ENCODE measurements at regions not wholly inside any gene's neighbourhood (a gene's known extent, or its start where the extent isn't known, plus 50 kb on each side); places are given as distances from the start of the nearest gene placed in this dataset.

- Histone ChIP-seq H3K27me3 (ENCODE audit: control insufficient read depth, insufficient read depth, low read length) (no peaks in the 10 kb centered on the region), H3K27ac (ENCODE audit: low read depth, low read length) (no peak overlapping the region), H3K4me1 (ENCODE audit: control insufficient read depth, insufficient read depth, low read length) (peaks cover 6% of the 10 kb centered on the region), H3K9me3 (ENCODE audit: control insufficient read depth, insufficient read depth, low read length) (no peaks in the 10 kb centered on the region), H3K4me3 (ENCODE audit: low read depth, low read length) (no peak overlapping the region), H3K36me3 (ENCODE audit: control insufficient read depth, insufficient read depth, low read length) (no peaks in the 10 kb centered on the region)
- 65% methylated on average over 5 of the region's 11 CpGs for WGBS (ENCODE audit: insufficient coverage)
- peak in 1 of 6 donors; percentile 65 for DNase-seq (ENCODE audit: low read depth in 4 of 6, low spot score in 6 of 6)
Measured at GRCh38 chr6:14540810-14541540, 423.4 kb downstream of the CD83 start.

- Histone ChIP-seq H3K9me3 (ENCODE audit: control insufficient read depth, insufficient read depth, low read length) (no peaks in the 10 kb centered on the region), H3K36me3 (ENCODE audit: control insufficient read depth, insufficient read depth, low read length) (no peaks in the 10 kb centered on the region), H3K27me3 (ENCODE audit: control insufficient read depth, insufficient read depth, low read length) (no peaks in the 10 kb centered on the region), H3K4me1 (ENCODE audit: control insufficient read depth, insufficient read depth, low read length) (peaks cover 6% of the 10 kb centered on the region), H3K4me3 (ENCODE audit: low read depth, low read length) (no peak overlapping the region), H3K27ac (ENCODE audit: low read depth, low read length) (no peak overlapping the region)
- DNase-seq (ENCODE audit: low read depth in 4 of 6, low spot score in 6 of 6): peak in 1 of 6 donors; percentile 52
- WGBS (ENCODE audit: insufficient coverage): 70% methylated on average over 5 of the region's 10 CpGs
Measured at GRCh38 chr6:14542670-14543366, 425.2 kb downstream of the CD83 start.

GRCh38 chr6:14543971-14544585 lies 426.5 kb downstream of the CD83 start:
- WGBS (ENCODE audit: insufficient coverage): 69% methylated on average over 4 of the region's 6 CpGs
- no peaks in the 10 kb centered on the region for H3K9me3 ChIP-seq (ENCODE audit: control insufficient read depth, insufficient read depth, low read length)

GRCh38 chr6:14544666-14545065 lies 427.1 kb downstream of the CD83 start:
- Histone ChIP-seq H3K36me3 (ENCODE audit: control insufficient read depth, insufficient read depth, low read length) (no peaks in the 10 kb centered on the region), H3K4me1 (ENCODE audit: control insufficient read depth, insufficient read depth, low read length) (peaks cover 11% of the 10 kb centered on the region), H3K27me3 (ENCODE audit: control insufficient read depth, insufficient read depth, low read length) (no peaks in the 10 kb centered on the region), H3K4me3 (ENCODE audit: low read depth, low read length) (no peak overlapping the region), H3K9me3 (ENCODE audit: control insufficient read depth, insufficient read depth, low read length) (no peaks in the 10 kb centered on the region), H3K27ac (ENCODE audit: low read depth, low read length) (no peak overlapping the region)
- peak in 1 of 6 donors; percentile 21 for DNase-seq (ENCODE audit: low read depth in 4 of 6, low spot score in 6 of 6)
- WGBS (ENCODE audit: insufficient coverage): 83% methylated on average over 3 of the region's 3 CpGs

More at GRCh38 chr6:14543971-14544585, 426.5 kb downstream of the CD83 start:
- no peaks in the 10 kb centered on the region for H3K27me3 ChIP-seq (ENCODE audit: control insufficient read depth, insufficient read depth, low read length)
- DNase-seq (ENCODE audit: low read depth in 4 of 6, low spot score in 6 of 6): peak in 1 of 6 donors; percentile 75
- no peak overlapping the region for H3K27ac ChIP-seq (ENCODE audit: low read depth, low read length)
- no peaks in the 10 kb centered on the region for H3K36me3 ChIP-seq (ENCODE audit: control insufficient read depth, insufficient read depth, low read length)
- peaks cover 6% of the 10 kb centered on the region for H3K4me1 ChIP-seq (ENCODE audit: control insufficient read depth, insufficient read depth, low read length)
- no peak overlapping the region for H3K4me3 ChIP-seq (ENCODE audit: low read depth, low read length)

GRCh38 chr6:14545496-14545895 lies 427.9 kb downstream of the CD83 start:
- H3K27ac ChIP-seq (ENCODE audit: low read depth, low read length): no peak overlapping the region
- WGBS (ENCODE audit: insufficient coverage): no CpG with 5 or more reads among the region's 2 CpGs
- H3K9me3 ChIP-seq (ENCODE audit: control insufficient read depth, insufficient read depth, low read length): no peaks in the 10 kb centered on the region
- peaks cover 9% of the 10 kb centered on the region for H3K4me1 ChIP-seq (ENCODE audit: control insufficient read depth, insufficient read depth, low read length)
- no peaks in the 10 kb centered on the region for H3K36me3 ChIP-seq (ENCODE audit: control insufficient read depth, insufficient read depth, low read length)
- H3K27me3 ChIP-seq (ENCODE audit: control insufficient read depth, insufficient read depth, low read length): no peaks in the 10 kb centered on the region
- no peak overlapping the region for H3K4me3 ChIP-seq (ENCODE audit: low read depth, low read length)
- DNase-seq (ENCODE audit: low read depth in 4 of 6, low spot score in 6 of 6): no peak

- H3K4me3 ChIP-seq (ENCODE audit: low read depth, low read length): no peak overlapping the region
- H3K9me3 ChIP-seq (ENCODE audit: control insufficient read depth, insufficient read depth, low read length): no peaks in the 10 kb centered on the region
- WGBS (ENCODE audit: insufficient coverage): 92% methylated on average over 3 of the region's 5 CpGs
Measured at GRCh38 chr6:14546036-14546435, 428.5 kb downstream of the CD83 start.

GRCh38 chr6:14547284-14547998 lies 429.9 kb downstream of the CD83 start:
- no peak for DNase-seq (ENCODE audit: low read depth in 4 of 6, low spot score in 6 of 6)
- Histone ChIP-seq H3K4me1 (ENCODE audit: control insufficient read depth, insufficient read depth, low read length) (peaks cover 6% of the 10 kb centered on the region), H3K9me3 (ENCODE audit: control insufficient read depth, insufficient read depth, low read length) (no peaks in the 10 kb centered on the region), H3K27me3 (ENCODE audit: control insufficient read depth, insufficient read depth, low read length) (no peaks in the 10 kb centered on the region), H3K4me3 (ENCODE audit: low read depth, low read length) (no peak overlapping the region), H3K27ac (ENCODE audit: low read depth, low read length) (no peak overlapping the region), H3K36me3 (ENCODE audit: control insufficient read depth, insufficient read depth, low read length) (no peaks in the 10 kb centered on the region)
- WGBS (ENCODE audit: insufficient coverage): 96% methylated on average over 4 of the region's 6 CpGs

More at GRCh38 chr6:14546036-14546435, 428.5 kb downstream of the CD83 start:
- no peak overlapping the region for H3K27ac ChIP-seq (ENCODE audit: low read depth, low read length)
- H3K4me1 ChIP-seq (ENCODE audit: control insufficient read depth, insufficient read depth, low read length): peaks cover 6% of the 10 kb centered on the region
- no peaks in the 10 kb centered on the region for H3K36me3 ChIP-seq (ENCODE audit: control insufficient read depth, insufficient read depth, low read length)
- H3K27me3 ChIP-seq (ENCODE audit: control insufficient read depth, insufficient read depth, low read length): no peaks in the 10 kb centered on the region
- DNase-seq (ENCODE audit: low read depth in 4 of 6, low spot score in 6 of 6): no peak

GRCh38 chr6:14549304-14549770 lies 431.8 kb downstream of the CD83 start:
- no peak overlapping the region for H3K4me3 ChIP-seq (ENCODE audit: low read depth, low read length)
- no peaks in the 10 kb centered on the region for H3K9me3 ChIP-seq (ENCODE audit: control insufficient read depth, insufficient read depth, low read length)
- peak in 4 of 6 donors; percentile 31 to 82 (median 58) for DNase-seq (ENCODE audit: low read depth in 4 of 6, low spot score in 6 of 6)
- H3K27me3 ChIP-seq (ENCODE audit: control insufficient read depth, insufficient read depth, low read length): no peaks in the 10 kb centered on the region
- peaks cover 6% of the 10 kb centered on the region for H3K4me1 ChIP-seq (ENCODE audit: control insufficient read depth, insufficient read depth, low read length)
- WGBS (ENCODE audit: insufficient coverage): 17% methylated on average over 3 of the region's 6 CpGs
- no peaks in the 10 kb centered on the region for H3K36me3 ChIP-seq (ENCODE audit: control insufficient read depth, insufficient read depth, low read length)
- no peak overlapping the region for H3K27ac ChIP-seq (ENCODE audit: low read depth, low read length)

- no CpG with 5 or more reads among the region's 3 CpGs for WGBS (ENCODE audit: insufficient coverage)
- Histone ChIP-seq H3K36me3 (ENCODE audit: control insufficient read depth, insufficient read depth, low read length) (no peaks in the 10 kb centered on the region), H3K4me1 (ENCODE audit: control insufficient read depth, insufficient read depth, low read length) (peaks cover 6% of the 10 kb centered on the region), H3K27me3 (ENCODE audit: control insufficient read depth, insufficient read depth, low read length) (no peaks in the 10 kb centered on the region), H3K27ac (ENCODE audit: low read depth, low read length) (no peak overlapping the region), H3K9me3 (ENCODE audit: control insufficient read depth, insufficient read depth, low read length) (no peaks in the 10 kb centered on the region), H3K4me3 (ENCODE audit: low read depth, low read length) (no peak overlapping the region)
- DNase-seq (ENCODE audit: low read depth in 4 of 6, low spot score in 6 of 6): no peak
Measured at GRCh38 chr6:14549871-14550270, 432.3 kb downstream of the CD83 start.
